Tibial nerve (tissue), 4 donors: ENCODE measurements at regions not wholly inside any gene's neighbourhood (a gene's known extent, or its start where the extent isn't known, plus 50 kb on each side); places are given as distances from the start of the nearest gene placed in this dataset.

Source experiments
- DNase-seq, 2 donors: peaks; one replicate each; pipeline ENCODE4 v3.0.0-alpha.2; 2019; ENCODE audit warnings: low spot score in 2 of 2
- H3K27ac ChIP-seq, 4 donors: fragments of 200-600 bp; sonication (generic) in 3 of 4; one replicate each; pipeline ENCODE4 v1.5.1; 2017 to 2019; ENCODE audit warnings: mild to moderate bottlenecking in 1 of 4
- H3K27me3 ChIP-seq, 2 donors: fragments of 200-600 bp; sonication (generic) in 1 of 2; one replicate each; pipeline versions ENCODE4 v1.5.1 to v1.6.0; 2017 to 2019
- H3K36me3 ChIP-seq, 3 donors: fragments of 200-600 bp; sonication (generic); one replicate each; pipeline ENCODE4 v1.5.1; 2018 to 2019
- H3K4me1 ChIP-seq, 4 donors: fragments of 200-600 bp; sonication (generic) in 3 of 4; one replicate each; pipeline ENCODE4 v1.5.1; 2017 to 2019
- H3K4me3 ChIP-seq, 4 donors: fragments of 200-600 bp; sonication (generic) in 3 of 4; one replicate each; pipeline ENCODE4 v1.5.1; 2017 to 2019; ENCODE audit warnings: mild to moderate bottlenecking in 1 of 4, moderate library complexity in 1 of 4
- H3K9me3 ChIP-seq, 4 donors: fragments of 200-600 bp; sonication (generic) in 3 of 4; one replicate each; pipeline ENCODE4 v1.5.1; 2017 to 2019
- EP300 ChIP-seq, 2 donors: sonication (generic); formaldehyde crosslinking; IDR thresholded peaks; one replicate each; pipeline ENCODE4 v1.6.1; 2017; ENCODE audit warnings: antibody characterized with exemption in 2 of 2, mild to moderate bottlenecking in 1 of 2
- POLR2A ChIP-seq, 2 donors: fragments of 450-650 bp; IDR thresholded peaks; one replicate each; pipeline ENCODE4 v1.6.1; 2017; ENCODE audit warnings: antibody characterized with exemption in 2 of 2, mild to moderate bottlenecking in 2 of 2, moderate library complexity in 2 of 2
- WGBS, 2 donors: methylation state at CpG; one replicate each; pipeline ENCODE4 v1.1.5; 2018; 5-methylcytosine and 5-hydroxymethylcytosine counted together
- TF ChIP-seq, protein P1 (sequence below), 5 experiments: fragments of 200-600 bp in 3 of 5; fragments of 450-650 bp in 2 of 5; sonication (generic) in 3 of 5; IDR thresholded peaks; one replicate each; pipeline ENCODE4 v1.5.1; 2016 to 2019; ENCODE audit warnings: antibody characterized with exemption in 5 of 5, mild to moderate bottlenecking in 3 of 5, moderate library complexity in 2 of 5

DNA sequence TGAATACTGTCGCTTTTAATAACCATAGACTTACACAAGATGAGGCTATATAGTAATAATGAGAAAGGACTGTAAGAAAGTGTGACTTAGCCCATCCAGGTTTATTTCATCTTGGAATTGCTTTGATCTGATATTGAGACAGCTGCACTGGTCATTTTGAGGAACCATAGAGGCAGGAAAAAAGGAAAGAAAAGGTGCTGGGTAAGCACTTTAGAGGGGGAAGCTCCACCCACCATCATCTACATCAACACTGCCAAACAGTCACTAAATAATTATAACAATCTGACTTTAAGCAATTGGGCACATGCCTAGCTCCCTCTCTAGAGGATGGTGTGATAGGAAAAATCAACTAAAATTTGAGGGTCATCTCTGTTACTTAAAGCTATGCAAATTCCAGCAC is 70.6 kb upstream of the ST6GALNAC3 start:
- Histone ChIP-seq H3K27ac (no peak overlapping the region), H3K27me3 (no peaks in the 10 kb centered on the region)
- 95 to 96% methylated on average over 1 of the region's 1 CpG for WGBS, 2 donors

DNA sequence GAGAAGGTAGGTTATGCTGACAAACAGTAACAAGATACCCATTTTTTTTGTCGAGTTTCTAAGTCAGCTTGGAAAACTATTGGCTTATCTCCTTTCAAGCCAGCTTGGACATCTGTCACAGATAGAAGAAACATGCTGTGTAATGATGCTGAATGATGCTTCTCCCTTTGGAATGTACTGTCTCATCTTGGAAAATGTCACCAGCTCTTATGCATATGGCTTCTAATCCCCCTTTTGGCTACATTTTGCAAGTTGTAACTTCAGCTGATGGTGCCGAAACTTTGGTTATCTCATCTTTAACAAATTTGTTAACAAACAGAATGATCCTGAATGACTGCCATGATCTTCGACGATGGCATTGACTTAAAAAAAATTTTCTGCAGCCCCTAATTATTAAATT is 68.8 kb upstream of the ST6GALNAC3 start:
- 85% methylated on average over 4 of the region's 4 CpGs for WGBS, 2 donors
- Histone ChIP-seq H3K27ac (no peak overlapping the region), H3K36me3 (no peaks in the 10 kb centered on the region), H3K4me3 (no peak overlapping the region), H3K9me3 (no peaks in the 10 kb centered on the region), H3K4me1 (no peaks in the 10 kb centered on the region), H3K27me3 (no peaks in the 10 kb centered on the region)
- DNase-seq = no peak
- TF ChIP-seq, protein P1, sequence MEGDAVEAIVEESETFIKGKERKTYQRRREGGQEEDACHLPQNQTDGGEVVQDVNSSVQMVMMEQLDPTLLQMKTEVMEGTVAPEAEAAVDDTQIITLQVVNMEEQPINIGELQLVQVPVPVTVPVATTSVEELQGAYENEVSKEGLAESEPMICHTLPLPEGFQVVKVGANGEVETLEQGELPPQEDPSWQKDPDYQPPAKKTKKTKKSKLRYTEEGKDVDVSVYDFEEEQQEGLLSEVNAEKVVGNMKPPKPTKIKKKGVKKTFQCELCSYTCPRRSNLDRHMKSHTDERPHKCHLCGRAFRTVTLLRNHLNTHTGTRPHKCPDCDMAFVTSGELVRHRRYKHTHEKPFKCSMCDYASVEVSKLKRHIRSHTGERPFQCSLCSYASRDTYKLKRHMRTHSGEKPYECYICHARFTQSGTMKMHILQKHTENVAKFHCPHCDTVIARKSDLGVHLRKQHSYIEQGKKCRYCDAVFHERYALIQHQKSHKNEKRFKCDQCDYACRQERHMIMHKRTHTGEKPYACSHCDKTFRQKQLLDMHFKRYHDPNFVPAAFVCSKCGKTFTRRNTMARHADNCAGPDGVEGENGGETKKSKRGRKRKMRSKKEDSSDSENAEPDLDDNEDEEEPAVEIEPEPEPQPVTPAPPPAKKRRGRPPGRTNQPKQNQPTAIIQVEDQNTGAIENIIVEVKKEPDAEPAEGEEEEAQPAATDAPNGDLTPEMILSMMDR (IDR thresholded peaks at IDR 0.05) = no peak
- TF ChIP-seq EP300 (IDR thresholded peaks at IDR 0.05) (no peak), POLR2A (IDR thresholded peaks at IDR 0.05) (no peak)

More for the DNA sequence above, 70.6 kb upstream of the ST6GALNAC3 start:
- DNase-seq = no peak
- no peaks in the 10 kb centered on the region for H3K4me1 ChIP-seq
- TF ChIP-seq EP300 (IDR thresholded peaks at IDR 0.05) = no peak
- TF ChIP-seq, protein P1 (IDR thresholded peaks at IDR 0.05) = no peak
- no peak for TF ChIP-seq POLR2A (IDR thresholded peaks at IDR 0.05)
- H3K9me3 ChIP-seq = no peaks in the 10 kb centered on the region
- H3K4me3 ChIP-seq = no peak overlapping the region
- no peaks in the 10 kb centered on the region for H3K36me3 ChIP-seq

DNA sequence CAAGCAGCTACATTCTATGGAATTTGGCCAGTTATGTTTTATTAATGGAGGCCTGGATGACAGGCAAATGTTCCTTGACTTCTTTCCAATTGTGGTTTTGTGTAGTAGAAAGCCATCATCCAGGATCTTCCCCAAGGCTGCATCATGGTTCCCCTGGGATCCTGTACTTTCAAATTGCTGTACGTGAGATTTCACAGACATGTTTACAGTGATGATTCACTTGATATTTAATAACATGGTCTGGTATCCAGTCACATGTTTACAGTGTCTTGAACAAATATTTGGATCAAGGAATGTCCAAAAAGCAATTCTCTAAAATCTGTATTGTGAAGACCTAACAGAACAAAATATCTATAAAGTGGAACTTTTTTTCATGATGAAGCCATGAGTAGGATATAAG is 68.3 kb upstream of the ST6GALNAC3 start:
- no peak overlapping the region for H3K27ac ChIP-seq
- no peaks in the 10 kb centered on the region for H3K9me3 ChIP-seq
- H3K4me1 ChIP-seq = no peaks in the 10 kb centered on the region
- no peak for TF ChIP-seq POLR2A (IDR thresholded peaks at IDR 0.05)
- TF ChIP-seq, protein P1 (IDR thresholded peaks at IDR 0.05) = no peak
- TF ChIP-seq EP300 (IDR thresholded peaks at IDR 0.05) = no peak
- WGBS, 2 donors = 52 to 56% methylated on average over 1 of the region's 1 CpG
- H3K4me3 ChIP-seq = no peak overlapping the region
- H3K27me3 ChIP-seq = no peaks in the 10 kb centered on the region
- no peak for DNase-seq
- H3K36me3 ChIP-seq = no peaks in the 10 kb centered on the region

DNA sequence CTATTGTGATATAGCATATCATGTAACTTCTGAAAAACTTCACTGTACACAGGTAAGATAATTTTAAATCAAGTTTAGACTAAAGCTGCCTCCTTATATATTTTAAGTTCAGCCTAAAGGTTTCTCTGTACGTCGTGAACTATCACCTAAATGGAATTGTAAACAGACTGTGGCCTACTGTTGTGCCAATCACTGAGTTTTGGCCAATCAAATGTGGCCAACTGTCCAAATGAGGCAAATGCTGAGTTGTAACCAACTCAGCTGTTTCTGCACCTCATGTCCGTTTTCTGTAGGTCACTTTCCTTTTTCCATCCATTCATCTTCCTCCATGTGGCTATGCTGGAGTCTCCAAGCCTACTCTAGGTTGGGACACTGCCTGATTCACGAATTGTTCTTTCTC is 63.7 kb upstream of the ST6GALNAC3 start:
- Histone ChIP-seq H3K4me3 (no peak overlapping the region), H3K4me1 (no peaks in the 10 kb centered on the region), H3K27me3 (no peaks in the 10 kb centered on the region), H3K9me3 (no peaks in the 10 kb centered on the region), H3K36me3 (no peaks in the 10 kb centered on the region), H3K27ac (no peak overlapping the region)
- DNase-seq = no peak
- TF ChIP-seq EP300 (IDR thresholded peaks at IDR 0.05) (no peak), POLR2A (IDR thresholded peaks at IDR 0.05) (no peak)
- TF ChIP-seq, protein P1 (IDR thresholded peaks at IDR 0.05) = no peak
- 81 to 88% methylated on average over 4 of the region's 4 CpGs for WGBS, 2 donors

DNA sequence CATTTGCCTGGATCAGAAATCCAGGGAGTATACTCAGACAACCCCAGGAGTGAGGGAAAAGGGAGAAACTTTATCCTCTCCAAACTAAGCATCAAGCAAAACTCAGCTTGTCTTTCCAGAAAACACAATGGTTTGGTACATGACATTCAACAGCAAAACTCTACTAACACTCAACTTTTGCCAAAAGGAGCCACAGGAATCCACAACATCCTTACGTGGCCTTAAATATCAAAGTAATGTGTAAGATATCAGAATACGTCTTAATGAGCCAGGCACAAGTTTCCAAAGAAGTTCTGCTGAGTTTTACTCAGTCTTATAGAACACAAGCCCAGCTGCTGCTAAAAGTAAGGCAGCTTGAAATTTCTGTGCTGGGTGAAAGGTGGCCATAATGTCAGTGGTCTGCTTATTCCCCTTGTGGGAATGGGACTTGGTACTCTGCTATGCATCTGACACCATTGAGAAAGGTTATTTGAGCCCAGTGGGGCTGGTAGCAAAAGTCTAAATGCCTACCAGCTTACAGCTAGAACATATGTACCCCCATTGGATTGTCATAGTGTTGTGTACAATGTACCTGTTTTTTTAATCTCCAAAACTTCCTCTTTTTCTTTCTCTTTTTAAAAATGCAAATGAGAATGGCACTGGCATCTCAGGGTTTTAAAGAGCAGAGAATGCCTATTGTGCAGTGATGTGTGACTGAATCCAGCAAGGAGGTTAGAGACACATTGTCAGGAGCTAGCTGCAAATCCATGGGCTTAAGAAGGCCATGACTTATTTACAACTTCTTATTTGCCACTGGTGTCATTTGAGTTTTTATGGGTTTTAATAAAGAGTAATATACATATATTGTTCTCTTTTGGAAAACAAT is 62.0 kb upstream of the ST6GALNAC3 start:
- 83 to 84% methylated on average over 2 of the region's 2 CpGs for WGBS, 2 donors
- no peak for DNase-seq
- Histone ChIP-seq H3K36me3 (no peaks in the 10 kb centered on the region), H3K4me3 (no peak overlapping the region), H3K9me3 (no peaks in the 10 kb centered on the region), H3K4me1 (no peaks in the 10 kb centered on the region), H3K27me3 (no peaks in the 10 kb centered on the region), H3K27ac (no peak overlapping the region)
- no peak for TF ChIP-seq POLR2A (IDR thresholded peaks at IDR 0.05)
- TF ChIP-seq EP300 (IDR thresholded peaks at IDR 0.05) = no peak
- TF ChIP-seq, protein P1 (IDR thresholded peaks at IDR 0.05) = no peak
